ENCODE measurements at regions not wholly inside any gene's neighbourhood (a gene's known extent, or its start where the extent isn't known, plus 50 kb on each side); places are given as distances from the start of the nearest gene placed in this dataset.
"Not testable (repeated sequence)": the region's sequence is repeated elsewhere in the genome, so short reads cannot be mapped to it uniquely, and the experiment has no call there.

DNA sequence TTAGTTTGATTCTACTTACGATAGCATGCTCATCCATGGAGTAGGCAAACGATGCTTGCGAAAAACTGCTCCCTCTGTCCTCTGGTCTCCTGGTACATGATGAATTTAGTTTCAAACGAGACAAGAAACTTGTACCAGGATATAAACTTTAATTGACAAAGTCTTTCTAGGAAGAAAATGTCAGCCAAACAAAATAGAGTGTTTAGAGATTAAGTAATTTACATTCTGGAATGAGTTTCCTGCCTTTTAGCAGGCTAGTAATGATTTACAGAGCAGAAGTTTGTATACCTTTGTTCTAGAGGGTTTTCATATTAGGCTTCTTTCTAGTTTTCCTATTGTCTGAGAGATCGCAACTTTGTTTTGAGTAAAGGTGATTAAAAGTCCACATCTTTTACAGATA is 206.9 kb downstream of the RPL10L start:
- TF ChIP-seq, protein P1, sequence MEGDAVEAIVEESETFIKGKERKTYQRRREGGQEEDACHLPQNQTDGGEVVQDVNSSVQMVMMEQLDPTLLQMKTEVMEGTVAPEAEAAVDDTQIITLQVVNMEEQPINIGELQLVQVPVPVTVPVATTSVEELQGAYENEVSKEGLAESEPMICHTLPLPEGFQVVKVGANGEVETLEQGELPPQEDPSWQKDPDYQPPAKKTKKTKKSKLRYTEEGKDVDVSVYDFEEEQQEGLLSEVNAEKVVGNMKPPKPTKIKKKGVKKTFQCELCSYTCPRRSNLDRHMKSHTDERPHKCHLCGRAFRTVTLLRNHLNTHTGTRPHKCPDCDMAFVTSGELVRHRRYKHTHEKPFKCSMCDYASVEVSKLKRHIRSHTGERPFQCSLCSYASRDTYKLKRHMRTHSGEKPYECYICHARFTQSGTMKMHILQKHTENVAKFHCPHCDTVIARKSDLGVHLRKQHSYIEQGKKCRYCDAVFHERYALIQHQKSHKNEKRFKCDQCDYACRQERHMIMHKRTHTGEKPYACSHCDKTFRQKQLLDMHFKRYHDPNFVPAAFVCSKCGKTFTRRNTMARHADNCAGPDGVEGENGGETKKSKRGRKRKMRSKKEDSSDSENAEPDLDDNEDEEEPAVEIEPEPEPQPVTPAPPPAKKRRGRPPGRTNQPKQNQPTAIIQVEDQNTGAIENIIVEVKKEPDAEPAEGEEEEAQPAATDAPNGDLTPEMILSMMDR (IDR thresholded peaks at IDR 0.05) = no peak
- Histone ChIP-seq H3K9me3 (peaks cover 5% of the 10 kb centered on the region), H3K36me3 (no peaks in the 10 kb centered on the region), H3K4me1 (no peaks in the 10 kb centered on the region), H3K27me3 (ENCODE audit: low read depth) (no peaks in the 10 kb centered on the region), H3K4me3 (no peak overlapping the region), H3K27ac (no peak overlapping the region)
- no peak for DNase-seq
- intact Hi-C loops (cut with DNase I) = no loop called here
- no peak for ATAC-seq

DNA sequence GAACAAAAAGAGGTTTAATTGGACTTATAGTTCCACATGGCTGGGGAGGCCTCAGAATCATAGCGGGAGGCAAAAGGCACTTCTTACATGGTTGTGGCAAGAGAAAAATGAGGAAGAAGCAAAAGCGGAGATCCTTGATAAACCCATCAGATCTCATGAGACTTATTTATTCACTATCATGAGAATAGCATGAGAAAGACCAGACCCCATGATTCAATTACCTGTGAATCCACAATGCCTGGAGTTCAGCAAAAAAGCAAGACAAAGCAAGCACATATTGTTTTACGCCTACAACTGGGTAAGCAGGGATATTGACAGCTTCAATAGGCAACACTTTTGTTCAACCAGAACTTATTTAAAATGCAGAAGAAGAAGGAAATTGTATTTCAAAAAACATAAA is 218.2 kb downstream of the RPL10L start:
- no peaks in the 10 kb centered on the region for H3K27me3 ChIP-seq (ENCODE audit: low read depth)
- intact Hi-C loops (cut with DNase I) = no loop called here
- H3K4me1 ChIP-seq = no peaks in the 10 kb centered on the region
- no peak overlapping the region for H3K4me3 ChIP-seq
- DNase-seq (no peak), ATAC-seq (no peak)
- no peaks in the 10 kb centered on the region for H3K36me3 ChIP-seq
- H3K9me3 ChIP-seq = no peaks in the 10 kb centered on the region
- TF ChIP-seq, protein P1 (IDR thresholded peaks at IDR 0.05) = no peak
- no peak overlapping the region for H3K27ac ChIP-seq

DNA sequence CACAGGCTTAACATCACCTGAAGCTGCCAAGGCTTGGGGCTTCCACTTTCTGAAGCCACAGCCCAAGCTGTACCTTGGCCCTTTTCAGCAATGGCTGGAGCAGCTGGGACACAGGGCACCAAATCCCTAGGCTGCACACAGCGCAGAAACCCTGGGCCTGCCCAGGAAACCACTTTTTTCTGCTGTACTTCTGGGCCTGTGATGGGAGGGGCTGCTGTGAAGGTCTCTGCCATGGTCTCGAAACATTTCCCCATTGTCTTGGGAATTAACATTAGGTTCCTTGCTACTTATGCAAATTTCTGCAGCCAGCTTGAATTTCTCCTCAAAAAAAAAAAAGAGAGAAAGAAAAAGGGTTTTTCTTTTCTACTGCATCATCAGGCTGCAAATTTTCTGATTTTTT is 219.1 kb downstream of the RPL10L start:
- H3K36me3 ChIP-seq = no peaks in the 10 kb centered on the region
- DNase-seq (no peak), ATAC-seq (no peak)
- no peaks in the 10 kb centered on the region for H3K27me3 ChIP-seq (ENCODE audit: low read depth)
- no peaks in the 10 kb centered on the region for H3K9me3 ChIP-seq
- TF ChIP-seq, protein P1 (IDR thresholded peaks at IDR 0.05) = no peak
- H3K4me3 ChIP-seq = no peak overlapping the region
- H3K27ac ChIP-seq = no peak overlapping the region
- H3K4me1 ChIP-seq = no peaks in the 10 kb centered on the region
- intact Hi-C loops (cut with DNase I) = no loop called here

DNA sequence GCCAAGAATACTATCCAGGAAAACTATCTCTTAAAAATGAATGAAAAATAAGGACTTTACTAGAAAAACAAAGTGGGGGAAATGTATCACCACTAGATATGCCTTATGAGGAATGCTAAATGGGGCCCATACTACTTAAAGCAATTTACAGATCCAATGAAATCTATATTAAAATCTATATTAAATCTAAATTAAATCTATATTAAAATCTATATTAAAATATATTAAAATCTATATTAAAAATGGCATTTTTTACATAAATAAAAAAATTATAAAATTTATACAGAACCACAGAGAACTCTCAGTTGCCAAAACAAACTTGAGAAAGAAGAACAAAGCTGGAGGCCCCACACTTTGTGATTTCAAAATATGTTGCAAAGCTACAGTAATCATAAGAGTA is 234.5 kb downstream of the RPL10L start:
- ATAC-seq = no peak
- H3K4me3 ChIP-seq = no peak overlapping the region

DNA sequence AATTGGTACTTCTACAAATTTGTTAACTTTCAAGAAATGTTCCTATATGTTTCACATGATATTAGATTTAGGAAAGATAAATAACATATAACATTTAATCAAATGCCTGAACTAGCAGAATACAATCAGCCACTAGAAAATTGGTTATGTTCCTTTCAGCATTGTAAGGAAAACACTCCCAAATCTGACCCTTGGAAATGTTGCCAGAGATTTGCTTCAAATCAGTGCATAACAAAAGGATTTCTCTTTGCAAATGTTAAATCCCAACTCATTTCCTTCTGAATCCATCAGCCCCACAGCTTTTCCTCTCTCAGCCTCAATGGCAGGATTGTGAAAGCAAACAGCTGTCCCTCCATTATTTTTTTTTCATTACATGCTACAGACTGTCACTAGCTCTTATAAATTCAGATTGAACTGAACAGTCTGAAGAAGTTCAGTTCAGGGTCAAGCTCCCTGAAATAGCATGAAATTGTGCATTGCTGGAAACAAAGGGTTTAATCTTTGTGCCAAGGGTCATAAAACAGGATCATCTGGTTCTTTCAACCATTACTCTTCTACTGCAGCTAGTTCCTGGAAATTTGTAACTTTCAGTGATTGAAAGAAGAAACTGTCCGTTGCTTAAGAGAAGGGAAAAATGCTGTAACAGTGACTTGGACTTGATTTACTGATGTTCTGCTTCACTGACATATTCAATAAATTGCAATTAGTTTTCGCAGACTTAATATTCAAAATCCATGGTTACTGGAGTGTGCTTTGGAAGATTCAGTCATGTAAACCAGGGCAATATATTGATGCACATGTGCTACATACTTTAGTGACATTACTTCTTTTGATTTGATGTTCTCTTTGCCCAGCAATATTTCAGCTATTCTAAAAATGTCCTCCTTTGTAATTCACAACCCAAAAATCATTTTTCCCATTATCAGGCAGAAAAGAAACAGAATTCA is 246.4 kb downstream of the RPL10L start:
- intact Hi-C loops (cut with DNase I) = no loop called here
- TF ChIP-seq, protein P1 (IDR thresholded peaks at IDR 0.05) = no peak
- Histone ChIP-seq H3K4me3 (no peak overlapping the region), H3K4me1 (no peaks in the 10 kb centered on the region), H3K27ac (no peak overlapping the region), H3K9me3 (no peaks in the 10 kb centered on the region), H3K36me3 (no peaks in the 10 kb centered on the region), H3K27me3 (ENCODE audit: low read depth) (no peaks in the 10 kb centered on the region)
- DNase-seq = no peak
- no peak for ATAC-seq

More for the DNA sequence above, 234.5 kb downstream of the RPL10L start:
- Histone ChIP-seq H3K4me1 (no peaks in the 10 kb centered on the region), H3K27me3 (ENCODE audit: low read depth) (no peaks in the 10 kb centered on the region), H3K36me3 (no peaks in the 10 kb centered on the region), H3K9me3 (no peaks in the 10 kb centered on the region), H3K27ac (no peak overlapping the region)
- intact Hi-C loops (cut with DNase I) = no loop called here
- TF ChIP-seq, protein P1 (IDR thresholded peaks at IDR 0.05) = no peak
- DNase-seq = no peak

DNA sequence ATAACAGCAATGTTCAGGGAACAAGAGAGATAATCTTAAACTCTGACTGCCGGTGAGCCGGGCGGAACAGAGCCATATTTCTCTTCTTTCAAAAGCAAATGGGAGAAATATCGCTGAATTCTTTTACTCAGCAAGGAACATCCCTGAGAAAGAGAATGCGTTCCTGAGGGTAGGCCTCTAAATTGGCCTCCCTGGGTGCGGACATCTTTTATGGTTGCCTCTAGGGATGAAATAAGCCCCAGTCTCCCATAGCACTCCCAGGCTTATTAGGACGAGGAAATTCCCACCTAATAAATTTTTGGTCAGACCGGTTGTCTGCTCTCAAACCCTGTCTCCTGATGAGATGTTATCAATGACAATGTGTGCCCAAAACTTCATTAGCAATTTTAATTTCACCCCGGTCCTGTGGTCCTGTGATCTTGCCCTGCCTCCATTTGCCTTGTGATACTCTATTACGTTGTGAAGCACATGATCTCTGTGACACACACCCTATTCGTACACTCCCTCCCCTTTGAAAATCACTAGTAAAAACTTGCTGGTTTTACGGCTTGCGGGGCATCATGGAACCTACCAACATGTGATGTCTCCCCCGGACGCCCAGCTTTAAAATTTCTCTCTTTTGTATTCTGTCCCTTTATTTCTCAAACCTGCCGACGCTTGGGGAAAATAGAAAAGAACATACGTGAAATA is 249.4 kb downstream of the RPL10L start:
- H3K4me1 ChIP-seq; DNase-seq; H3K27me3 ChIP-seq (ENCODE audit: low read depth); H3K27ac ChIP-seq; H3K9me3 ChIP-seq; H3K36me3 ChIP-seq; ATAC-seq; H3K4me3 ChIP-seq; intact Hi-C loops (cut with DNase I): not testable (repeated sequence)

Measured in lower lobe of right lung (tissue), 2 donors.